NCI-H510A treated with DMSO at 0.1 percent for 48 hours (cell line): ENCODE measurements at regions not wholly inside any gene's neighbourhood (a gene's known extent, or its start where the extent isn't known, plus 50 kb on each side); places are given as distances from the start of the nearest gene placed in this dataset.
A peak's percentile ranks its signal among the peaks of the same experiment; 100 is the strongest.

ENCODE experiments used
- DNase-seq: peaks from one replicate; lab custom pipeline; 2025; lab: John Stamatoyannopoulos, UW

DNA sequence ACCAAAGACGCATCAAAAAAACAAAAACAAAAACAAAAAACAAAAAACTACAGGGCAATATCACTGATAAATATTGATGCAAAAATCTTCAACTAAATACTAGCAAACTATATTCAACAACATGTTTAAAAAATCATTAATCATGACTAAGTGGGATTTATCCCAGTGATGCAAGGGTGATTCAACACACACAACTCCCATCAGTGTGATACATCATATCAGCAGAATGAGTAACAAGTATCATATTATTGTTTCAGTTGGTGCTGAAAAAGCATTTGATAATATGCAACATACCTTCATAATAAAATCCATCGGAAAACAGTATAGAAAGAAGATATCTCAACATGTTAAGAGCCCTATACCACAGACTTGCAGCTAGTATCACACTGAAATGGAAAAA, 953.0 kb downstream of the AMY1C start:
- no peak for DNase-seq

DNA sequence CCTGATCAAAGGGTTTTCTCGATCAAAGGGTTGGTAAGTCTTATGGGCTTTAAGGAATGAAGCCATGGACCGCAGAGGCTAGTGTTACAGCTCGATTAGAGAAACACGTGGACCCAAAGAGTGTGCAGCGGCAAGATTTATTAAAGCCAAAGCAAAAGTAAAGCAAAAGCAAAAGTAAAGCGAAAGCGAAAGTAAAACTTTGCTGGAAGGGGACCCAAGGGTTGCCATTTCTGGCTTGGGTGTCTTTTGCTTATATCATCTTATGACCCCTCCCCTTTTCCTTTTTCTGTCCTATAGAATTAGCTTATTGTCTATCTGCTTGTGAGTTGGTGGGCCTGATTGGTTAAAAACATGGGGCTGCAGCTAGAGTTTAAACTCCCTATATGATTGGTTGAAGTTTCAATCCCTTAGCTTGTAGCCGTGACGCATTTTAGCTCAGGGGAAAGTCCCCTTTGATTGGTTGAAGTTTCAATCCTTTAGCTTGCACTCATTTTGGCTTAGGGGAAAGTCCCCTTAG, 957.0 kb downstream of the AMY1C start:
- no peak for DNase-seq

GRCh38 chr1:104718752-104719151, 969.1 kb downstream of the AMY1C start:
- no peak for DNase-seq

- no peak for DNase-seq
Observed at GRCh38 chr1:104720741-104721140, 971.0 kb downstream of the AMY1C start.

DNA sequence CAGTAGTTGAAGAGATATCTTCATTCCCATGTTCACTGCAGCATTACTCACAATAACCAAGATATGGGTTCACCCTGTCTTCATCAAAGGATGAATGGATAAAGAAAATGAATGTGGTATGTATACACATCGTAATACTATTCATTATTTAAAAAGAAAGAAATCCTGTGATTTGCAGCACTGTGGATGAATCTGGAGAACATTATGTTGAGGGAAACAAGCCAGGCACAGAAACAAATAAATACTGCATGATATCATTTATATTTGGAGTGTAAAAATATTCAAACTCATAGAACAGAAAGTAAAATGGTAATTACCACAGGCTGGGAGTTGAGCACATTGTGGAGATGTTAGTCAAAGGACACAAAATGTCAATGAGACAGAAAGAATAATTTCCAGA, 977.2 kb downstream of the AMY1C start:
- DNase-seq, result no peak

GRCh38 chr1:104733866-104734265, 984.2 kb downstream of the AMY1C start:
- no peak for DNase-seq

GRCh38 chr1:104745875-104746274, 996.2 kb downstream of the AMY1C start:
- no peak for DNase-seq

DNA sequence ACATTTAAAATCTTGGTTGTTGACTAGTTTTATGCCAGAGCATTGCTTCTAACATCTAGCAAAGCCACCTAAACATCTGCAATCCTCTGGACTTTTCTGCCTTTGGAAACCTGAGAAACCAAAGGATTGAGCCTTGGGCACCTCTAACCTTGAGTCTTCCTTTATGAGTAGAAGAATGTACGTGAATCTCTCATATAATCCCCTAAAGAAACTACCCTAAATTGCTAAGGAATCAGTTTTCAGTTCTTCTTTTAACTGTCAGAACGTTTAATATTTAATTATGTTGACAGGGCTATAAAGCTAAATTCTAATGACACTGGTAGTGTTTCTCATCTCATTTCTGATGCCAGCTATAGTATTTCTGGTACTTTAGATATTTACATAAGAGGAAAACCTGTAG, 997.3 kb downstream of the AMY1C start:
- DNase-seq, result no peak

GRCh38 chr1:104760017-104760416, 1010.3 kb downstream of the AMY1C start:
- DNase-seq, result no peak

DNA sequence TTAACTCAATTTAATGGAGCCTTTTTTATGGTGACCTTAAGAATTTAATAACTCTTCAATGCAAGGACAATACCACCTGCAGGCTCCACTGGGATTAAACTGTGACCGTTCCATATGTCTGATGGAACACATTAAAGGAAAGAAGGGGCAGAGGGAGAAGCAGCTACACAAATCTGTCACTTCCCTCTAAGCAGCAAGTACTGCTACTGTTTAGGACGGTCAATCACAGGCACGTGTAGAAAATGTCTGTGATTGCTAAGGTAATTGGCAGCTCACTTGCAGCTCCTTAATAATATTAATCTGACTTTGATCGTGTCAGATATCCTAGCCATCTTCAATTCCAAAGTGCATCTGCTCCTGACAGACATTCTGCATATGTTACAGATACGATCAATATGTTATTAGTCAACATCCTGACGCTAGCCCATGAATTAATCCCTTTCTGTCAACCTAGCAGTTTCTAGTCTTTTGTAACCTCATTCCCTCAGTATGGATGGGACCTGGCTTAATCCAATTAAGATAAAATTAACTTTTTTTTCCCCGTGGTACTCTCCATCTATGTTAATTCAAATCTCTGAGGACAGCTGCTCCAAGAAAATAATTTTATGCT, 1012.4 kb downstream of the AMY1C start:
- DNase-seq, result no peak

GRCh38 chr1:104765085-104765484, 1015.4 kb downstream of the AMY1C start:
- no peak for DNase-seq

- no peak for DNase-seq
Observed at GRCh38 chr1:104768466-104768865, 1018.8 kb downstream of the AMY1C start.

GRCh38 chr1:104780470-104781078, 1030.9 kb downstream of the AMY1C start:
- peak; percentile 70 for DNase-seq

DNA sequence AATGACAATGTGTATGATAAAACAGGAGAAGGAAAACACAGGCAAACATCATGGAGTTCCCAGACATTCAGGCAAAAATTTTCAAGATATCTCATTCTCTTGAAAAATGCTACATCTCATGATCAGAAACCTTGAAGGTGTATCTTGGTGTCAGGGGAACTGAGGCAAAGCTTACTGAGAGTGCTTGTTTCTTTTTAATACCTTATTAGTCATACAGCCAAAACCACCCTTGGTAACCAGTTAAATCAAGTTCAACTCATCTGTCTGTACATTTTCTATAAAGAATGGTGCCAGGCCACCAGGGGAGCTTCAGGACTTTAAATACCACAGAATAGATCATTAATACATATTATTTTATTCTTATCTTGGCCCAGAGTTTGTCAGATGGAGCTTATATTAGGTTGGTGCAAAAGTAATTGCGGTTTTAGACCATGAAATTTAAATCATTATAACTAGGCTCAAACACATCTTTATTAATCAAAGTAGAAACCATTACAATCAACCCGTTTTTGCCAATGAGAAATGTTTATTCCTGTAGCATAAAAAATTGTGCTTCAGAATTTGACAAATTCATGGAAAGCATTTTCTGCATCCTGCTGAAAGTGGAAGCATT, 1036.0 kb downstream of the AMY1C start:
- no peak for DNase-seq

GRCh38 chr1:104787866-104788510, 1038.3 kb downstream of the AMY1C start:
- no peak for DNase-seq

GRCh38 chr1:104791030-104791429, 1041.3 kb downstream of the AMY1C start:
- DNase-seq, result no peak

DNA sequence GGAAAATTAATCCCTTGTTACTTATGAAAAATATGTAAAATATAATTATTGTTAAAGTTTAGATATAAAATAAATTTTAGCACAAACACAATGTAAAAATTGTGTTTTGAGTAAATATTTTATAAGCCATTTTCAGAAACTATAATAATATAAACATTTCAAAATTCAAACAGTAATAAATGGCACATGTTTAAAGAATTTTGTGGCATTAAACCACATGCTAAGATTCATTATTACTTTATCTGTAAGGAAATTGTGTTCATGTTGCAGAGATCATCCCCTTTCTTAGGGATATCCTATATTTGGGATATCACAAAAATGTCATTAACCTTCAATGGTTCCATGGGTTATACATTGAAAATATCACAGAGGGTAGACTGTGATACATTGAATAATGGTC, 1044.3 kb downstream of the AMY1C start:
- no peak for DNase-seq

- no peak for DNase-seq
Observed at GRCh38 chr1:104795931-104796330, 1046.2 kb downstream of the AMY1C start.

- DNase-seq, result no peak
Observed at GRCh38 chr1:104797982-104798381, 1048.3 kb downstream of the AMY1C start.

DNA sequence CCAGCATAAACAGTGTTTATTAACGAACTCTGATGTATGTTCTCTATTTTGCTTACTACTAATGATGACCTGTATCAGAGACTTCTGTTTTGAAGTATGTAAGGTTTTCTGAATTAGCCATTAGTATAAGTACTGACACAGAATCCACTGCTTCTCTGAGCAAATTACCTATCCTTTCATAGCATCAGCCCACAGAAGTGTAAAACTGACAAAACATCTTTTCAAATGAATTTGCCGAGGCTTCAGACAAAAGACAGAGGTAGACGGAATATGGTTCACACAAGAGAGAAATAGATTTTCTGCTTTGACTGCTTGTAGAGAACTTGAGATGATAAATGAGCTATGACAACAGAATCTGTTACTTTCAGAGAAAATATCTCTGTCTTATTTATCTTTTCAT, 1051.6 kb downstream of the AMY1C start:
- no peak for DNase-seq

GRCh38 chr1:104804147-104804546, 1054.4 kb downstream of the AMY1C start:
- DNase-seq, result no peak

DNA sequence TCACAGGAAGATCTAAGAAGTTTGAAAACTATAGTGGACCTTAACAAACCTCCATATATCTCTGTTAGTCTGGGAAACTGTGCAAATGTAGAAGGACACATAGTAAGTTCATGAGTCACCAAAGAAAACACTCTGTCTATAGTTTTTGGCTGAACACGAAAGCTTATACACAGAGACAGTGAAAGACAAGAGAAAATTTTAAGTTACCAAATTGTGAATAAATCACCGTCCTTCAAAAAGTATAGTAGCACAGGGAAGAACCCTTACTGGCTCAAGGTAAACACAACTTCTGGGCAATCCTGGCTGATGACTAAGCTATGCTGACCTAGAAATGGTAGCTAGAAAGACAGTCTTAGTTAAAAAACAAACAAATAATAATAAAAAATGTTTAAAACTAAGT, 1057.9 kb downstream of the AMY1C start:
- DNase-seq, result no peak

- no peak for DNase-seq
Observed at GRCh38 chr1:104825401-104825800, 1075.7 kb downstream of the AMY1C start.
